Lower leg skin (tissue), 3 donors: ENCODE measurements at regions not wholly inside any gene's neighbourhood (a gene's known extent, or its start where the extent isn't known, plus 50 kb on each side); places are given as distances from the start of the nearest gene placed in this dataset.

Experiments used
- CTCF ChIP-seq, 3 donors: fragments of 450-650 bp; IDR thresholded peaks; one replicate each; pipeline ENCODE4 v1.5.1; 2016; ENCODE audit warnings: antibody characterized with exemption in 3 of 3, mild to moderate bottlenecking in 3 of 3, moderate library complexity in 2 of 3
- POLR2A ChIP-seq, 2 donors: fragments of 450-650 bp; IDR thresholded peaks; one replicate each; pipeline ENCODE4 v1.6.1; 2016 to 2017; ENCODE audit warnings: antibody characterized with exemption in 2 of 2, mild to moderate bottlenecking in 1 of 2, moderate library complexity in 1 of 2

GRCh38 chr13:30133554-30133912 is 173.8 kb downstream of the KATNAL1 start:
- TF ChIP-seq CTCF (IDR thresholded peaks at IDR 0.05) (no peak), POLR2A (IDR thresholded peaks at IDR 0.05) (no peak)
